Hepatocyte (in vitro differentiated cells): ENCODE measurements at regions not wholly inside any gene's neighbourhood (a gene's known extent, or its start where the extent isn't known, plus 50 kb on each side); places are given as distances from the start of the nearest gene placed in this dataset.

Experiments
- CTCF ChIP-seq: fragments of 200-600 bp; sonication (generic); IDR thresholded peaks from 2 replicates; pipeline ENCODE4 v1.5.1; 2016; ENCODE audit warnings: antibody characterized with exemption, mild to moderate bottlenecking; ENCODE audit not compliant: poor library complexity
- EZH2 ChIP-seq: fragments of 200-600 bp; sonication (generic); IDR thresholded peaks from 2 replicates; pipeline ENCODE4 v1.6.1; 2016; ENCODE audit warnings: antibody characterized with exemption, mild to moderate bottlenecking, borderline replicate concordance
- EZH2phosphoT487 ChIP-seq: fragments of 200-600 bp; sonication (generic); IDR thresholded peaks from one replicate; pipeline ENCODE4 v1.6.1; 2018; ENCODE audit warnings: antibody characterized with exemption, mild to moderate bottlenecking, low read depth, moderate library complexity; ENCODE audit not compliant: unreplicated experiment, severe bottlenecking

- no peak for TF ChIP-seq CTCF
- TF ChIP-seq EZH2phosphoT487, result no peak
- no peak for TF ChIP-seq EZH2
These were observed 285.2 kb downstream of the SEC14L1 start for GRCh38 chr17:77425791-77426641.
